Stimulated activated naive CD8-positive, alpha-beta T cell treated with anti-CD3 and anti-CD28 coated beads, Interleukin-15, amount 100 ng/mL, for 72 hours (primary cell): ENCODE measurements at regions not wholly inside any gene's neighbourhood (a gene's known extent, or its start where the extent isn't known, plus 50 kb on each side); places are given as distances from the start of the nearest gene placed in this dataset.

ENCODE experiments used
- ATAC-seq: fragments of 150-1000 bp; cut with Tn5 transposase; 2 replicates; pipeline ENCODE4 v1.10.0; 2021; ENCODE audit warnings: mild to moderate bottlenecking, moderate library complexity
- DNase-seq, 2 donors: peaks; one replicate each; pipeline ENCODE4 v3.0.0; 2021 to 2022
- H3K27ac Mint-ChIP-seq, 2 donors: one replicate each; pipeline ENCODE4 v1.8.0; 2022; ENCODE audit warnings: mild to moderate bottlenecking in 2 of 2, mixed read lengths in 2 of 2, moderate library complexity in 2 of 2
- H3K27me3 Mint-ChIP-seq: one replicate; pipeline ENCODE4 v1.8.0; 2022; ENCODE audit warnings: mixed read lengths
- H3K4me1 Mint-ChIP-seq: one replicate; pipeline ENCODE4 v1.8.0; 2022; ENCODE audit warnings: mild to moderate bottlenecking, mixed read lengths
- H3K4me3 Mint-ChIP-seq, 2 donors: one replicate each; pipeline ENCODE4 v1.8.0; 2022; ENCODE audit warnings: mild to moderate bottlenecking in 2 of 2, mixed read lengths in 2 of 2, moderate library complexity in 1 of 2
- H3K9me3 Mint-ChIP-seq, 2 donors: one replicate each; pipeline ENCODE4 v1.8.0; 2022; ENCODE audit warnings: mixed read lengths in 2 of 2

DNA sequence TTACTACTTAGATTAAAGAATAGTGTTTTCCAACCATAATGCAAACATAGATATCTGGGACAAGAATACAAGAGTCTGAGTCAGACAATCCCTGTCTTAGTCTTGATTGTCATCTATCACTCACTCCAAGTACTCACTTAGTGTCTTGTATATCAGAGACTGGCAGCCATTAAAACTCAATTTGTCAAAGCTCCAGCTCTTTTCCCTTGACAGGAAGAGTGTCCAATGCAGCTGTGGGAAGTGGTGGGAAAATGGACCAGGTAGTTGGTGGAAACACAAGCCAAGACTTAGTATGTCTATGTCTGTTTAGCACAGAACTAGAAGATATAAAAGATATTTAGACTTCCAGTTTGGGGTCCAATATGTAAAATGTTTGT, 271.6 kb upstream of the CLEC14A start:
- no peak overlapping the region for H3K4me3 Mint-ChIP-seq
- ATAC-seq (no peak), DNase-seq (no peak)
- H3K27ac Mint-ChIP-seq = no peak overlapping the region
- H3K9me3 Mint-ChIP-seq = no peaks in the 10 kb centered on the region
- H3K4me1 Mint-ChIP-seq = no peaks in the 10 kb centered on the region
- H3K27me3 Mint-ChIP-seq = no peaks in the 10 kb centered on the region

DNA sequence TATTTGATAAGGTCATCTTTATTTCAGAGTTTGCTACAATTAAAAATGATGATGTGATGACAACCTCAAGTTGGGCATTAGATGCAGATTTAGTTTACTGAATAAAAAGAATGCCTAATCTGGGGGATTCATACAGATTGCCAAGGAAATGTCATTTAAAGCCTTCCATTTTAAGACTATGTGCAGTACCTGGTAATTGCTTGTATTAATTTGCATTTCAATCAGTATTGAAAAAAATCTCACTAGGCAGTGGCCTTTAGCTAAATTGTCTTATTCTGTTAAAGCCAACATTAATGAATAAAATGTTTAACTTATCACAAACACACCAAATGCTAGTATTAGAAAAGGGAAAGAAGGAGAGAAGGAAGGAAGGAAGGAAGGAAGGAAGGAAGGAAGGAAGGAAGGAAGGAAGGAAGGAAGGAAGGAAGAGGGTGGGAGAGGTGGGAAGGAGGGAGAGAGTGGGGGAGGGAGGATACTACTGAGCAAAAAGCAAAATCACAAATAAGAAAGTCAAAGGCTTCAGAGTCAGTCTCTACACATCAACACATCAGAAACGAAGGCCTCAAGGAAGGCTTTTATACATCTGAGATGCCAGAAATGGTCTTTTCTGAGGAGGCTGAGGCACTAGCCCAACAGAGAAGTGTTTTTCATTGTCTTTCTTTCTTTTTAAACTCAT, 271.1 kb upstream of the CLEC14A start:
- H3K4me3 Mint-ChIP-seq = no peak overlapping the region
- no peaks in the 10 kb centered on the region for H3K4me1 Mint-ChIP-seq

DNA sequence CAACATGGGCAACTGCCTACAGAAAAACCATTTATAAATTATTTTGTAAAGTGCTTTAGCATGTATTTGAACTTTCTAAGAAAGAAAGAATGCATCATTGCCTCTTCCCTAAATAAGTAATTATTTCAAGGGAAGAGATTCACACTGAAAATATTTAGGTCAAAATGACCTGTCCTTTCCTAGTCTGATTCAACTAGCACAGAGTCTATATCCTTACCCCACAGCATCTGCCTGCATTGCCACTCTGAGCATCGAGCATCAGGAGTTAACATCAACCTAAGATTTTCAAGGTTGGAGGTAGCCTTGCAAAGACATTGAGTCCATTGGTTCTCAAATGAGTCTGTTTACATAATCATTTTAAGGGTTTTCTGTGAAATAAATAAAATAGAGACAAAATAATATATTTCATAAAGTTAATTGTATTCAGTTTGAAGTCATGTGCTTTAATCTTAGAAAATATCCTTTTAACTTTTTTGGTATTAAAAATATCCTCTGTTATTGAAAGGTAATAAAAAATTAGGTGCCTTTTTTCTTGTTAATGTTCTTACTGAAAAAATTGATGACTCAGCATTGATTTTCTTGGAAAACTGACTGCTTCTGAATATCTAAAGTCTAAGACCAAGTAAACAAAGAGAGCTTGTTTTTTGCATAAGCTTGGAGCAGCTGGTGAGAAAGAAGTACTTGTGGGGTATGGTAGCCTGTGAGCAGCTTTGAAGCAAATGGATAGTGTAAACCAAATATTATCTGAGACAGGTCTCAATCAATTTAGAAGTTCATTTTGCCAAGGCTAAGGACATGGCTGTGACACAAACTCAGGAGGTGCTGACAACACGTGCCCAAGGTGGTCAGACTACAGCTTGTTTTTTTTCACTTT, 269.0 kb upstream of the CLEC14A start:
- Mint-ChIP-seq H3K9me3 (no peaks in the 10 kb centered on the region), H3K27ac (no peak overlapping the region), H3K27me3 (no peaks in the 10 kb centered on the region), H3K4me3 (no peak overlapping the region), H3K4me1 (no peaks in the 10 kb centered on the region)
- no peak for ATAC-seq
- DNase-seq = no peak

More for the DNA sequence above, 271.1 kb upstream of the CLEC14A start:
- Mint-ChIP-seq H3K27ac (no peak overlapping the region), H3K9me3 (no peaks in the 10 kb centered on the region), H3K27me3 (no peaks in the 10 kb centered on the region)
- no peak for ATAC-seq
- DNase-seq = no peak

DNA sequence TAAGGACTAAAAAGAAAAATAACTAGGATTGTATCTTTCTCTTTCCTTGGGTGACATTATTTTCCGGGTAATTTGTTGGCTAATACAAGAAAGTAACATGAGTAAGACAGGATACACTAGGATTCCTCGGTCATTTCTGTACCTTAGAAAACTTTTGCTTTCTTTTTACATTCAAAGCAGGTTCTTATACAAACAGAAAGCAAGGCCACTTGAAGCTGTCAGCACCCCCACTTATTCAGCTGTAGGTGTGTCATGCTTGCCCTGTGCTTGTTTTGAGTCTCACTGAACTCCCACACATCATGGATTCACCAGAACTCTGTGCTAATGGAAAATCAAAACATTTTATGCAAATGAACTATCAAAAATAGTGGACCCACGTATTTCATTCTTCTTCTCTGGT, 266.8 kb upstream of the CLEC14A start:
- ATAC-seq (no peak), DNase-seq (no peak)
- Mint-ChIP-seq H3K4me1 (no peaks in the 10 kb centered on the region), H3K4me3 (no peak overlapping the region), H3K9me3 (no peaks in the 10 kb centered on the region), H3K27ac (no peak overlapping the region), H3K27me3 (no peaks in the 10 kb centered on the region)

DNA sequence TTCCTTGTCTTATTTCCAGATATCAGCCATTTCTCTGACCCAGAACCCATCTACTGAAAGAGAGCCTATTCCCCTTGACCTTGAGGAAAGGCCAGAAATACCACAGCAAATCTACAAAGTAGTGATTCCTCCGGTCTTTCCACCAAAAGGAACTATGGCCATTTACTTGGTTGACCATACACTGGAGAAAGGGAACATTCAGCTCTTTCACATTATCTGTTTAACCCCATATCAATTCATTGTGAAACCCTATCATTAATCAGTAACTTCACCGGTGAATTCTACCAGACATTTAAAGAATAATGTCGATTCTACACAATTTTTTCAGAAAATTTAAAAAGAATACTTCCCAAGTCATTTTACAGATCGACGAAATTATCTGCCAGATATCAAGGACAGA, 265.7 kb upstream of the CLEC14A start:
- ATAC-seq = no peak
- no peak overlapping the region for H3K27ac Mint-ChIP-seq
- H3K4me3 Mint-ChIP-seq = no peak overlapping the region

DNA sequence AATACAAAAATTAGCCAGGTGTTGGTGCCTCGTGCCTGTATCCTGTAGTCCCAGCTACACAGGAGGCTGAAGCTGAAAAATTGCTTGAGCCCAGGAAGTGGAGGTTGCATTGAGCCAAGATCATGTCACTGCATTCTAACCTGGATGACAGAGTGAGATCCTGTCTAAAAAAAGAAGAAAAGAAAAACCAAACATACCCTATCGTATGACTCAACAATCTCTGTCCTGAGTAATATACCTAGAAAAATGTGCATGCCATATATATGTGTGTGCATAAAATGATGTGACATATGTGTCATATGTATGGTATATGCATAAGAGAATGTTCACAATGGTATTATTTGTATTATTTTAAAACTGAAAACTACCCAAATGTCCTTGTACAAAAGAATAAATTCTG, 261.5 kb upstream of the CLEC14A start:
- Mint-ChIP-seq H3K4me1 (no peaks in the 10 kb centered on the region), H3K27ac (no peak overlapping the region), H3K9me3 (no peaks in the 10 kb centered on the region), H3K4me3 (no peak overlapping the region), H3K27me3 (no peaks in the 10 kb centered on the region)
- DNase-seq (no peak), ATAC-seq (no peak)

More for the DNA sequence above, 265.7 kb upstream of the CLEC14A start:
- no peaks in the 10 kb centered on the region for H3K27me3 Mint-ChIP-seq
- H3K9me3 Mint-ChIP-seq = no peaks in the 10 kb centered on the region
- H3K4me1 Mint-ChIP-seq = no peaks in the 10 kb centered on the region
- no peak for DNase-seq

DNA sequence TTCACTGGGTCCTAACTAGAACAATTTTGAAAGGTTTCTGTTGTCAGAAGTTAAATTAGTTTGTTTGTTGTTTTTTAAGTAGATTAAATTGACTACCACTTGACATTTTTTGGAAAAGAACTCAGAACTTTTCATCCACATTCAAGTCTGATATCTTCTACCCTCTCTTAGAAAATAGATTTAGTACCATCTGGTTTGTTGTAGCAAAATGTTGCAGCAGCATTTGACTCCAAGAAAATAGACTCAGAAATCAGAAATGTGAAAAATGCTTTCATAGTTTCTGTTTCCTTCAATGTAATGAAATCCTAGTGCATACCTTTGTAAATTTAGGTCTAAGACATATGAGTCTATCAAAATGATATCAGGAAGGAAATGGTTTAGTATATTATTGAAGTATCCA, 256.3 kb upstream of the CLEC14A start:
- no peak for ATAC-seq
- no peaks in the 10 kb centered on the region for H3K4me1 Mint-ChIP-seq
- no peak for DNase-seq

DNA sequence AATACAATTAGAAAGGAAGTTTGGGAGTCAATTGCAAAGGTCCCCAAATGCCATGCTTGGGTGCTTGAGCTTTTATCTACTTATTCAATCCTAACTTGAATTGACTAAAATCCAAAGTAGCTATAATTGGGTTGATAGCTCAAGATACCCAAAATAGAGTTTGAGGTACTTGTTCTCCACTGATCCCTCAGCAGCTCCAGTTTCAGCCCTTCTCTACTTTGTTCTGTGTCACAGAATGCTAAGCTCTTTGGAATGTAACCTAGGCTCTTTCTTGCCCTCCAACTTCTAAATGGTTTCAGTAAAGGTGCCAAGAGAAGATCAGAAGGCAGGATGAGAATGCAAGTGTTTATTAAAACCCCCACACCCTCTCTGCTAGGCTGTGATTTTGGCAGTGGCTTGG, 251.4 kb upstream of the CLEC14A start:
- no peak for ATAC-seq
- no peaks in the 10 kb centered on the region for H3K9me3 Mint-ChIP-seq
- no peaks in the 10 kb centered on the region for H3K27me3 Mint-ChIP-seq
- no peak for DNase-seq
- no peak overlapping the region for H3K4me3 Mint-ChIP-seq
- H3K27ac Mint-ChIP-seq = no peak overlapping the region
- no peaks in the 10 kb centered on the region for H3K4me1 Mint-ChIP-seq

More for the DNA sequence above, 256.3 kb upstream of the CLEC14A start:
- H3K4me3 Mint-ChIP-seq = no peak overlapping the region
- no peaks in the 10 kb centered on the region for H3K27me3 Mint-ChIP-seq
- H3K27ac Mint-ChIP-seq = no peak overlapping the region
- no peaks in the 10 kb centered on the region for H3K9me3 Mint-ChIP-seq

DNA sequence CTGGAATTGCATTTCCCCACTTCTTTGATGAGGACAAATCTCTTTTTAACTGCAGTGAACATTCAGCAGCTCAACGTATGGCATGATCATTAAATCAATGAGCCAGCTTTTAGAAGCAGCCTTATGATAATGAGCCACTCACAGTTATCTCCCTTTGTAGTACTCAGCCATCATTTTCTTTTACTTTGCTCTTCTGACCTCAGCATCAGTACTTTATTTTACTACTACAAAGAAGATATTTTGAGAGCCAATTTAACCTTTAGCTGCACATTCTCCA, 250.0 kb upstream of the CLEC14A start:
- Mint-ChIP-seq H3K27ac (peak overlapping the region in 1 of 2 donors; percentile 63), H3K4me1 (no peaks in the 10 kb centered on the region), H3K27me3 (no peaks in the 10 kb centered on the region), H3K9me3 (no peaks in the 10 kb centered on the region), H3K4me3 (no peak overlapping the region)
- no peak for ATAC-seq
- DNase-seq = no peak

DNA sequence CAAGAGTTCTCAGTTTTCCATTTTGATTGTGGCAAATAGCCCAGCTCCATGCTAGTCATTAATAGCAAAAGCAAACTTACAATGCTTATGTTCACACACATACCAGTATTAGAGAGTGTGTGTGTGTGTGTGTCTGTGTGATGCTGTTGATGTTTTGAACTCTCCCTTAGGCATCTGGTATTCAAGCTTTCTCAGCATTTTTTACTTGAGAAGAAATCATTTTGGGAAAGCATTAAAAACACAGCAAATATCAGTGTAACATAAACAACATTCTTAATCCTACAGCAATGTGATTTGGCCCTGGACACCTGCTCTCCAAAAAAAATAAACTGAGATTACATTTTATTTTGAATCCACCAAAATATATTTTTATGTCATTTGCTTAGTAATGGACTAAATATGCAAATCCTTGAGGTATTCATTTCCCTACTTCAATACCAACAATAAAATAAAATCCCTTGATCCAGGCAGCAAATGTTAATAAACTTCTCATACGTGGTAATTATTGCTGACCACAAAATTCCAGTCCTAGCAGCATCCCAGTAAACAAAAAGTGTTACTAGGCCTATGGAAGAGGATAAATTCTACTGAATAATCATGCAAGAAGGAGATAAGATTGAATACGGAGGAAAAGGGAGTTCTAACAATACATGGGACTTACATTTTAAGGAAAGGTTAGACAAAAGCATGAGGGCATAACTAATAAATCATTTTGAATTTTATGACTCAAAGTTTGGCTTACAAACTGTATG, 249.5 kb upstream of the CLEC14A start:
- H3K9me3 Mint-ChIP-seq = no peaks in the 10 kb centered on the region
- H3K4me3 Mint-ChIP-seq = no peak overlapping the region
- DNase-seq = no peak
- no peaks in the 10 kb centered on the region for H3K27me3 Mint-ChIP-seq
- no peak for ATAC-seq
- no peaks in the 10 kb centered on the region for H3K4me1 Mint-ChIP-seq
- H3K27ac Mint-ChIP-seq = no peak overlapping the region

DNA sequence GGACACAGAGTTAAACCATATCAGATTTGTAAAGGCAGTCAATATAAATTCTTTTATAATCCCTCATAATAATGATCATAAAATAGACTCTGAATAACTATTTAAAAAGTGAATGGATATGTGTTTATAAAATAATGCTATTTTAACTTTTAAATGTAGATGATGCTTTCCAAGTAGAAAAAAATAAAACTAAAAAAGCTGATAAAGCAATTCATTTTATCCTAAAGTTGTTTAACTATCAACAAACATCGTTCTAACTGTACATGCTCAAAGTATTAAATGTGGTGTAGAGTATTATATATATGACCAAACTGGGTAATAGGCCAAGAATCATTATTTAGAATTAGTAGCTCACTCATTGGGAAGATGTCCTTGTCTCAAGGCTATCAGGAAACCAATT, 248.3 kb upstream of the CLEC14A start:
- H3K4me1 Mint-ChIP-seq = no peaks in the 10 kb centered on the region
- no peaks in the 10 kb centered on the region for H3K9me3 Mint-ChIP-seq
- H3K27ac Mint-ChIP-seq = no peak overlapping the region
- no peak for ATAC-seq
- no peak for DNase-seq
- H3K27me3 Mint-ChIP-seq = no peaks in the 10 kb centered on the region
- H3K4me3 Mint-ChIP-seq = no peak overlapping the region

DNA sequence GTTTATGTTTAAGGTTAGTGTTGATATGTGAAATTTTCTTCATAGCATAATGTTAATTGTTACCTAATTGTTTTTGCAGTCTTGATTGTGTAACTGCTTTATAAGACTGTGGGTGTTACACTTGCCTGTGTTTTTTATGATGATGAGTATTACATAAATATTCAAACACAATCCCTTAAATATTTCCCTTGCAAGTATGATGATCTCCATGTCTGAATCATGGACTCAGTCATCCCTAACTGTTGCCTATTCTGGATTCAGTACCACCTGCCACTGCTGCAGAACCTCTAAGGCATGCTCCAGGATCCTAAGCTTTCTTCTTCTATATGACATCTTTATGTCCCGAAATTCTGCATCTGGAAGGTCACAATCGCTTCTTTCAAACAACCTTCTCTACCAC, 246.3 kb upstream of the CLEC14A start:
- Mint-ChIP-seq H3K27me3 (no peaks in the 10 kb centered on the region), H3K4me3 (no peak overlapping the region), H3K9me3 (no peaks in the 10 kb centered on the region), H3K27ac (no peak overlapping the region), H3K4me1 (no peaks in the 10 kb centered on the region)
- DNase-seq (no peak), ATAC-seq (no peak)

DNA sequence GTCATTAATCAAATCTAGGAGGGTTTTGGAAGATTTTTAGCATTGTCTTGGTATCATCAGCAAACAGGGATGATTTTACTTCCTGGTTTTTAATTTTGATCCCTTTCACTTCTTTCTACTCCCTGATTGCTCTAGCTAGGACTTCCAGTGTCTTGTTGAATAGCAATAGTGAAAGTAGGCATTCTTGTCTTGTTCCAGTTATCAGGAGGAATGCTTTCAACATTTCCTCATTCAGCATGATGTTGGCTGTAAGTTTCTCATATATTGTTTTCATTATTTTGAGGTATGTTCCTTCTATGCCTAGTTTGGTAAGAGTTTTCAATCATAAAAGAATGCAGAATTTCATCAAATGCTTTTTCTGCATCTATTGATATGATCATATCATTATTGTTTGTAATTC, 244.2 kb upstream of the CLEC14A start:
- no peaks in the 10 kb centered on the region for H3K9me3 Mint-ChIP-seq
- no peak for ATAC-seq
- H3K4me3 Mint-ChIP-seq = no peak overlapping the region
- no peak overlapping the region for H3K27ac Mint-ChIP-seq
- no peaks in the 10 kb centered on the region for H3K27me3 Mint-ChIP-seq
- no peaks in the 10 kb centered on the region for H3K4me1 Mint-ChIP-seq
- DNase-seq = no peak

DNA sequence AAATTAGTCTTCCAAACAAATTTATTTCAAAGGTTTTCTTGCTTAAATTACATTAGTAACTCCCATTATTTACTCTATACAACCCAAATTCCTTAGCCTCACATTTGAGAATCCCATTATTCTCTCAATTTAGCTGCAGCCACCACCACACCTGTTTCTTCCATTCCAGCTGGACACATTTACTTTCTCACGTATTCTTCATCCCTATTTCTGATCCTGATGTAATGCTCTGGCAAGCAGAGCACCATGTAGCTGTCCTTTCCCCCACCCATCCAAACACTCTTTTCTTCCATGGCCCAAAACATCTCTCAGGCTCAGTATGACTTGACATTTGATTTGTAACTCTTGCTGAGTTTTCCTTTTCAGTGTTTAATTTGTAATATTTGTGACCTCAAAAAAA, 240.2 kb upstream of the CLEC14A start:
- ATAC-seq (no peak), DNase-seq (no peak)
- H3K27ac Mint-ChIP-seq = no peak overlapping the region
- no peak overlapping the region for H3K4me3 Mint-ChIP-seq
- no peaks in the 10 kb centered on the region for H3K27me3 Mint-ChIP-seq
- no peaks in the 10 kb centered on the region for H3K9me3 Mint-ChIP-seq
- H3K4me1 Mint-ChIP-seq = no peaks in the 10 kb centered on the region

DNA sequence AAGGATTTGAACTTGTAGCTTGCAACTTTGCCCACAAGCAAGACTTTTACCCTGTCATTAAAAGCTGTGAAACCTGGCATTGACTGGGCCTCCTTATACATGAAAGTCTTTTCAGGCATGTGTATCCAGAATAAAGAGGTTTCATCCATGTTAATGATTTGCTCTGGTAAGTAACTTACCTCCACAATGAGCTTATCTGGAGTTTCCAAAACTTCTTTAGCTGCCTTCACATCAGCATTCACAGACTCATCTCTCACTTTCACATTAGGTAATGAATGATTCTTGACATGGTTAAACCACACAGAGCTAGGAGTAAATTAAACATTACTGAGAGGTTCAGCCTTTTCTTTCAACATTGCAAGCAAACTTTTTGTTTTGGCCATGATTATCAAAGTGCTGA, 234.4 kb upstream of the CLEC14A start:
- Mint-ChIP-seq H3K4me3 (no peak overlapping the region), H3K4me1 (no peaks in the 10 kb centered on the region), H3K27ac (no peak overlapping the region), H3K27me3 (no peaks in the 10 kb centered on the region), H3K9me3 (peaks cover 0 to 7% of the 10 kb centered on the region in 2 donors)
- DNase-seq (no peak), ATAC-seq (no peak)

DNA sequence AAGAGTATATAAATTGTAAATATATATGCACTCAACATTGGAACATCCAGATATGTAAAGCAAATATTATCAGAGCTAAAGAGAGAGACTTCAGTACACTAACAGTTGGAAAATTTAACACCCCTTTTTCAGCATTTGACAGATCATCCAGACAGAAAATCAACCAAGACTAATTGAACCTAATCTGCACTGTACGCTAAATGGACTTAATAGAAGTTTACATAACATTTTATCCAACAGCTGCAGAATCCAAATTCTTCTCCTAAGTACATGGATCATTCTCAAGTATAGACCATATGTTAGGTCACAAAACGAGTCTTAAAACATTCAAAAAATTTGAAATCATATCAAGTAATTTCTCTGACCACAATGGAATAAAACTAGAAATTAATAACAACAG, 229.1 kb upstream of the CLEC14A start:
- Mint-ChIP-seq H3K4me3 (no peak overlapping the region), H3K4me1 (no peaks in the 10 kb centered on the region), H3K9me3 (peaks cover 0 to 7% of the 10 kb centered on the region in 2 donors), H3K27ac (no peak overlapping the region), H3K27me3 (no peaks in the 10 kb centered on the region)
- no peak for ATAC-seq
- no peak for DNase-seq
